CD4-positive, alpha-beta memory T cell (primary cell): ENCODE measurements at regions not wholly inside any gene's neighbourhood (a gene's known extent, or its start where the extent isn't known, plus 50 kb on each side); places are given as distances from the start of the nearest gene placed in this dataset.
"Not testable (repeated sequence)": the region's sequence is repeated elsewhere in the genome, so short reads cannot be mapped to it uniquely, and the experiment has no call there.

ENCODE experiments used
- CTCF ChIA-PET: fragments of 350-600 bp; sonication (Branson Sonifier 250); formaldehyde crosslinking; loops from one replicate; lab custom pipeline; 2021; ENCODE audit warnings: inconsistent platforms; ENCODE audit not compliant: partially characterized antibody; lab: Charles Lee
- POLR2A ChIA-PET: fragments of 350-600 bp; sonication (Branson Sonifier 250); formaldehyde crosslinking; loops from one replicate; lab custom pipeline; 2021; ENCODE audit not compliant: partially characterized antibody; lab: Charles Lee
- DNase-seq, 5 donors: peaks; one replicate each; pipeline versions ENCODE4 v3.0.0 to v3.0.0-alpha.2; 2020 to 2022; ENCODE audit warnings: mixed read lengths in 1 of 5
- H3K27ac ChIP-seq: one replicate; pipeline ENCODE4 v1.7.0; 2013; ENCODE audit warnings: low read depth, low read length
- H3K27me3 ChIP-seq: 2 replicates; pipeline ENCODE4 v1.7.0; 2013; ENCODE audit warnings: mild to moderate bottlenecking, low read length, moderate library complexity; ENCODE audit not compliant: insufficient read depth
- H3K36me3 ChIP-seq: 2 replicates; pipeline ENCODE4 v1.7.0; 2013; ENCODE audit warnings: mild to moderate bottlenecking, low read length, moderate library complexity; ENCODE audit not compliant: insufficient read depth
- H3K4me1 ChIP-seq: 2 replicates; pipeline ENCODE4 v1.7.0; 2013; ENCODE audit warnings: mild to moderate bottlenecking, low read length, moderate library complexity; ENCODE audit not compliant: insufficient read depth
- H3K4me3 ChIP-seq, 2 donors: one replicate each; pipeline ENCODE4 v1.7.0; 2013; ENCODE audit warnings: low read length in 2 of 2, mild to moderate bottlenecking in 1 of 2
- H3K9me3 ChIP-seq, 2 donors: one replicate each; pipeline ENCODE4 v1.7.0; 2013; ENCODE audit warnings: low read length in 2 of 2, control low read depth in 1 of 2; ENCODE audit not compliant: control insufficient read depth in 1 of 2
- H3K27ac Mint-ChIP-seq, 7 donors: one replicate each; pipeline ENCODE4 v1.8.0; 2020 to 2021; ENCODE audit warnings: mixed read lengths in 7 of 7, mild to moderate bottlenecking in 6 of 7, inconsistent platforms in 3 of 7, moderate library complexity in 3 of 7
- H3K27me3 Mint-ChIP-seq, 2 donors: one replicate each; pipeline ENCODE4 v1.8.0; 2020 to 2021; ENCODE audit warnings: mixed read lengths in 2 of 2
- H3K36me3 Mint-ChIP-seq, 2 donors: one replicate each; pipeline ENCODE4 v1.8.0; 2020 to 2021; ENCODE audit warnings: mixed read lengths in 2 of 2, inconsistent platforms in 1 of 2, mild to moderate bottlenecking in 1 of 2
- H3K4me1 Mint-ChIP-seq, 4 donors: one replicate each; pipeline ENCODE4 v1.8.0; 2020 to 2021; ENCODE audit warnings: mixed read lengths in 4 of 4, mild to moderate bottlenecking in 1 of 4
- H3K4me3 Mint-ChIP-seq, 8 donors: one replicate each; pipeline ENCODE4 v1.8.0; 2020 to 2021; ENCODE audit warnings: mixed read lengths in 8 of 8, mild to moderate bottlenecking in 7 of 8, moderate library complexity in 6 of 8, inconsistent platforms in 3 of 8
- H3K9me3 Mint-ChIP-seq, 8 donors: one replicate each; pipeline ENCODE4 v1.8.0; 2020 to 2021; ENCODE audit warnings: mixed read lengths in 8 of 8, mild to moderate bottlenecking in 5 of 8, inconsistent platforms in 3 of 8, moderate library complexity in 1 of 8
- intact Hi-C: fragments of 100-400 bp; cut with micrococcal nuclease; formaldehyde crosslinking; loops from one replicate; pipeline ENCODE4 v1.15.1; 2023

- Mint-ChIP-seq H3K9me3 (peaks cover 0 to 3% (median 0%) of the 10 kb centered on the region in 8 donors), H3K4me3 (no peak overlapping the region), H3K36me3 (no peaks in the 10 kb centered on the region), H3K4me1 (no peaks in the 10 kb centered on the region), H3K27me3 (peaks cover 0 to 2% of the 10 kb centered on the region in 2 donors), H3K27ac (no peak overlapping the region)
- DNase-seq = no peak
- no peaks in the 10 kb centered on the region for H3K9me3 ChIP-seq
- intact Hi-C loops = no loop called here
- H3K27me3 ChIP-seq = no peaks in the 10 kb centered on the region
- no peak overlapping the region for H3K27ac ChIP-seq
- H3K4me3 ChIP-seq = no peak overlapping the region
- H3K4me1 ChIP-seq = no peaks in the 10 kb centered on the region
- CTCF ChIA-PET = no interaction called here
- no peaks in the 10 kb centered on the region for H3K36me3 ChIP-seq
- POLR2A ChIA-PET = no interaction called here
Measured at GRCh38 chr15:87483468-87483867, 773.1 kb downstream of the NTRK3 start.

GRCh38 chr15:87481126-87481525 lies 775.4 kb downstream of the NTRK3 start:
- Histone ChIP-seq H3K4me1 (no peaks in the 10 kb centered on the region), H3K36me3 (no peaks in the 10 kb centered on the region), H3K27ac (no peak overlapping the region), H3K9me3 (no peaks in the 10 kb centered on the region), H3K4me3 (no peak overlapping the region), H3K27me3 (no peaks in the 10 kb centered on the region)
- Mint-ChIP-seq H3K27ac (no peak overlapping the region), H3K9me3 (peaks cover 0 to 3% (median 0%) of the 10 kb centered on the region in 8 donors), H3K4me1 (peaks cover 0 to 6% (median 1%) of the 10 kb centered on the region in 4 donors), H3K36me3 (no peaks in the 10 kb centered on the region), H3K27me3 (peaks cover 0 to 4% of the 10 kb centered on the region in 2 donors), H3K4me3 (no peak overlapping the region)
- ChIA-PET CTCF (no interaction called here), POLR2A (no interaction called here)
- DNase-seq = no peak
- intact Hi-C loops = no loop called here

- POLR2A ChIA-PET = no interaction called here
- intact Hi-C loops = no loop called here
- no peaks in the 10 kb centered on the region for H3K9me3 ChIP-seq
- Mint-ChIP-seq H3K27ac (no peak overlapping the region), H3K4me3 (no peak overlapping the region), H3K36me3 (no peaks in the 10 kb centered on the region), H3K27me3 (peaks cover 0 to 4% of the 10 kb centered on the region in 2 donors), H3K9me3 (peaks cover 0 to 2% (median 0%) of the 10 kb centered on the region in 8 donors), H3K4me1 (peaks cover 0 to 6% (median 1%) of the 10 kb centered on the region in 4 donors)
- H3K27ac ChIP-seq = no peak overlapping the region
- no peaks in the 10 kb centered on the region for H3K36me3 ChIP-seq
- no peaks in the 10 kb centered on the region for H3K27me3 ChIP-seq
- H3K4me1 ChIP-seq = no peaks in the 10 kb centered on the region
- H3K4me3 ChIP-seq = no peak overlapping the region
- CTCF ChIA-PET = no interaction called here
- DNase-seq = no peak
Measured at GRCh38 chr15:87478687-87479072, 777.9 kb downstream of the NTRK3 start.

GRCh38 chr15:87477737-87478686 lies 778.5 kb downstream of the NTRK3 start:
- POLR2A ChIA-PET = no interaction called here
- Mint-ChIP-seq H3K4me3 (no peak overlapping the region), H3K27me3 (peaks cover 0 to 4% of the 10 kb centered on the region in 2 donors), H3K36me3 (no peaks in the 10 kb centered on the region), H3K27ac (no peak overlapping the region), H3K9me3 (no peaks in the 10 kb centered on the region), H3K4me1 (peaks cover 0 to 6% (median 1%) of the 10 kb centered on the region in 4 donors)
- Histone ChIP-seq H3K36me3 (no peaks in the 10 kb centered on the region), H3K4me3 (no peak overlapping the region), H3K9me3 (no peaks in the 10 kb centered on the region), H3K27ac (no peak overlapping the region), H3K4me1 (no peaks in the 10 kb centered on the region), H3K27me3 (no peaks in the 10 kb centered on the region)
- CTCF ChIA-PET = no interaction called here
- intact Hi-C loops = no loop called here
- DNase-seq = no peak

- no peak overlapping the region for H3K27ac Mint-ChIP-seq
Measured at GRCh38 chr15:87477026-87477425, 779.5 kb downstream of the NTRK3 start.

GRCh38 chr15:87470923-87471322 lies 785.6 kb downstream of the NTRK3 start:
- Mint-ChIP-seq H3K27me3 (peaks cover 0 to 1% of the 10 kb centered on the region in 2 donors), H3K4me1 (no peaks in the 10 kb centered on the region), H3K9me3 (peaks cover 0 to 5% (median 0%) of the 10 kb centered on the region in 8 donors), H3K36me3 (no peaks in the 10 kb centered on the region), H3K4me3 (no peak overlapping the region), H3K27ac (no peak overlapping the region)
- ChIA-PET CTCF (no interaction called here), POLR2A (no interaction called here)
- no peak overlapping the region for H3K4me3 ChIP-seq
- no peak for DNase-seq
- no peaks in the 10 kb centered on the region for H3K9me3 ChIP-seq
- no peaks in the 10 kb centered on the region for H3K27me3 ChIP-seq
- intact Hi-C loops = no loop called here
- H3K27ac ChIP-seq = no peak overlapping the region
- H3K4me1 ChIP-seq = no peaks in the 10 kb centered on the region
- no peaks in the 10 kb centered on the region for H3K36me3 ChIP-seq

More at GRCh38 chr15:87477026-87477425, 779.5 kb downstream of the NTRK3 start:
- H3K4me1 Mint-ChIP-seq = peaks cover 0 to 6% (median 1%) of the 10 kb centered on the region in 4 donors
- H3K9me3 Mint-ChIP-seq = no peaks in the 10 kb centered on the region
- Histone ChIP-seq H3K4me1 (no peaks in the 10 kb centered on the region), H3K27ac (no peak overlapping the region), H3K4me3 (no peak overlapping the region), H3K36me3 (no peaks in the 10 kb centered on the region), H3K27me3 (no peaks in the 10 kb centered on the region), H3K9me3 (no peaks in the 10 kb centered on the region)
- intact Hi-C loops = no loop called here
- ChIA-PET POLR2A (no interaction called here), CTCF (no interaction called here)
- DNase-seq = no peak
- H3K36me3 Mint-ChIP-seq = no peaks in the 10 kb centered on the region
- H3K4me3 Mint-ChIP-seq = no peak overlapping the region
- H3K27me3 Mint-ChIP-seq = peaks cover 0 to 5% of the 10 kb centered on the region in 2 donors

GRCh38 chr15:87463956-87464355 lies 792.6 kb downstream of the NTRK3 start:
- H3K4me1 Mint-ChIP-seq, H3K4me1 ChIP-seq, H3K4me3 Mint-ChIP-seq, H3K27ac ChIP-seq, DNase-seq, H3K4me3 ChIP-seq, H3K27me3 ChIP-seq, H3K27ac Mint-ChIP-seq, H3K27me3 Mint-ChIP-seq, H3K36me3 Mint-ChIP-seq, H3K36me3 ChIP-seq, H3K9me3 ChIP-seq, H3K9me3 Mint-ChIP-seq, intact Hi-C loops, POLR2A ChIA-PET, CTCF ChIA-PET: not testable (repeated sequence)
